OCI-LY1 (cell line): ENCODE measurements at regions not wholly inside any gene's neighbourhood (a gene's known extent, or its start where the extent isn't known, plus 50 kb on each side); places are given as distances from the start of the nearest gene placed in this dataset.

Experiments used
- H2AFZ ChIP-seq: fragments of 200-600 bp; sonication (generic), shearing (Covaris generic); 2 replicates; pipeline ENCODE4 v1.6.0; 2014; ENCODE audit warnings: antibody characterized with exemption, mild to moderate bottlenecking, low read length
- H3F3A ChIP-seq: fragments of 200-600 bp; sonication (generic), shearing (Covaris generic); 2 replicates; pipeline ENCODE4 v1.6.0; 2014; ENCODE audit warnings: mild to moderate bottlenecking, antibody characterized with exemption, low read length, moderate library complexity; ENCODE audit not compliant: insufficient read depth
- H3K27ac ChIP-seq: fragments of 200-600 bp; sonication (generic); 2 replicates; pipeline ENCODE4 v1.5.1; 2014; ENCODE audit warnings: low read length, mixed run types, mild to moderate bottlenecking, low read depth; ENCODE audit not compliant: poor library complexity, severe bottlenecking
- H3K27me3 ChIP-seq: fragments of 200-600 bp; sonication (generic); 2 replicates; pipeline ENCODE4 v1.6.0; 2014; ENCODE audit warnings: antibody characterized with exemption, mild to moderate bottlenecking, low read length, moderate library complexity; ENCODE audit not compliant: insufficient read depth
- H3K36me3 ChIP-seq: fragments of 200-600 bp; sonication (generic); 2 replicates; pipeline ENCODE4 v1.6.1; 2014; ENCODE audit warnings: mild to moderate bottlenecking, antibody characterized with exemption, low read length, moderate library complexity, mixed read lengths; ENCODE audit not compliant: insufficient read depth
- H3K4me1 ChIP-seq: fragments of 200-600 bp; sonication (generic); 2 replicates; pipeline ENCODE4 v1.5.1; 2014; ENCODE audit warnings: mild to moderate bottlenecking, low read length, moderate library complexity; ENCODE audit not compliant: insufficient read depth, severe bottlenecking
- H3K4me2 ChIP-seq: fragments of 200-600 bp; sonication (generic), shearing (Covaris generic); 2 replicates; pipeline ENCODE4 v1.6.1; 2014; ENCODE audit warnings: low read length
- H3K4me3 ChIP-seq: fragments of 200-600 bp; sonication (generic); 2 replicates; pipeline ENCODE4 v1.5.1; 2014; ENCODE audit warnings: low read length, low read depth, mild to moderate bottlenecking, mixed read lengths; ENCODE audit not compliant: poor library complexity, severe bottlenecking
- H3K79me2 ChIP-seq: fragments of 200-600 bp; shearing (Covaris generic); 2 replicates; pipeline ENCODE4 v1.6.1; 2016; ENCODE audit warnings: mixed run types, low read length, mixed read lengths; ENCODE audit not compliant: insufficient read depth
- H3K9ac ChIP-seq: fragments of 200-600 bp; sonication (generic), shearing (Covaris generic); 2 replicates; pipeline ENCODE4 v1.6.1; 2014; ENCODE audit warnings: mild to moderate bottlenecking, low read length, mixed read lengths
- H3K9me2 ChIP-seq: fragments of 200-600 bp; sonication (generic), shearing (Covaris generic); 2 replicates; pipeline ENCODE4 v1.6.1; 2014; ENCODE audit warnings: low read depth, mild to moderate bottlenecking, low read length, mixed read lengths
- H3K9me3 ChIP-seq: fragments of 200-600 bp; shearing (Covaris generic); 2 replicates; pipeline ENCODE4 v1.6.1; 2014; ENCODE audit warnings: low read length, mixed read lengths
- H4K20me1 ChIP-seq: fragments of 200-600 bp; sonication (generic), shearing (Covaris generic); 2 replicates; pipeline ENCODE4 v1.6.0; 2016; ENCODE audit warnings: mild to moderate bottlenecking, low read length; ENCODE audit not compliant: insufficient read depth
- EZH2 ChIP-seq: fragments of 200-600 bp; sonication (generic), shearing (Covaris generic); IDR thresholded peaks from 2 replicates; pipeline ENCODE4 v1.8.0; 2017; ENCODE audit warnings: borderline replicate concordance, mixed run types, mild to moderate bottlenecking, antibody characterized with exemption, low read length, moderate library complexity, mixed read lengths
- TF ChIP-seq, protein P1 (sequence below): fragments of 200-600 bp; sonication (generic), shearing (Covaris generic); IDR thresholded peaks from 2 replicates; pipeline ENCODE4 v1.5.1; 2017; ENCODE audit warnings: mild to moderate bottlenecking, antibody characterized with exemption, low read length, moderate library complexity, mixed read lengths

DNA sequence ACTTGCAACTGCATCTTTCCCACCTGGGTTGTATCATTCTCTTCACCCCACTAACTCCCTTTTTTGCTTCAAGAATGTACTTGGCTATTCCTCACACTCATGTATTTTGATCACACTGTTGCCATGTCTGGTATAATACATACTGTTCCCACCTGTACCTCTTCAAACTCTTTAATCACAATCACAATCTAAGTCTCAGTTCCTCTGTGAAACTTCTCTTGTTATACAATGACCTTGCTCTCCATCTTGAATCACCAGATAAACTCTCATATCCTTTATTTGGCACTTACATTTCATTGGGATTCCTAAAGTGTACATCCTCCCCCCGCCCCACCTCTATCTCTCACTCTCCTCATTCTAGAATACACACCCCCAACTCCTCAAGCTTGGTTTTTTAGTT, 516.0 kb upstream of the CHORDC1 start:
- Histone ChIP-seq H3K27ac (no peak overlapping the region), H3K79me2 (no peaks in the 10 kb centered on the region), H4K20me1 (no peaks in the 10 kb centered on the region), H3K4me3 (no peak overlapping the region), H3F3A (no peaks in the 10 kb centered on the region), H3K27me3 (no peaks in the 10 kb centered on the region), H3K9me2 (no peaks in the 10 kb centered on the region), H3K9ac (no peak overlapping the region), H3K4me2 (no peak overlapping the region), H3K4me1 (no peaks in the 10 kb centered on the region), H2AFZ (no peak overlapping the region), H3K36me3 (no peaks in the 10 kb centered on the region), H3K9me3 (no peaks in the 10 kb centered on the region)
- no peak for TF ChIP-seq EZH2
- TF ChIP-seq, protein P1, sequence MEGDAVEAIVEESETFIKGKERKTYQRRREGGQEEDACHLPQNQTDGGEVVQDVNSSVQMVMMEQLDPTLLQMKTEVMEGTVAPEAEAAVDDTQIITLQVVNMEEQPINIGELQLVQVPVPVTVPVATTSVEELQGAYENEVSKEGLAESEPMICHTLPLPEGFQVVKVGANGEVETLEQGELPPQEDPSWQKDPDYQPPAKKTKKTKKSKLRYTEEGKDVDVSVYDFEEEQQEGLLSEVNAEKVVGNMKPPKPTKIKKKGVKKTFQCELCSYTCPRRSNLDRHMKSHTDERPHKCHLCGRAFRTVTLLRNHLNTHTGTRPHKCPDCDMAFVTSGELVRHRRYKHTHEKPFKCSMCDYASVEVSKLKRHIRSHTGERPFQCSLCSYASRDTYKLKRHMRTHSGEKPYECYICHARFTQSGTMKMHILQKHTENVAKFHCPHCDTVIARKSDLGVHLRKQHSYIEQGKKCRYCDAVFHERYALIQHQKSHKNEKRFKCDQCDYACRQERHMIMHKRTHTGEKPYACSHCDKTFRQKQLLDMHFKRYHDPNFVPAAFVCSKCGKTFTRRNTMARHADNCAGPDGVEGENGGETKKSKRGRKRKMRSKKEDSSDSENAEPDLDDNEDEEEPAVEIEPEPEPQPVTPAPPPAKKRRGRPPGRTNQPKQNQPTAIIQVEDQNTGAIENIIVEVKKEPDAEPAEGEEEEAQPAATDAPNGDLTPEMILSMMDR: no peak

DNA sequence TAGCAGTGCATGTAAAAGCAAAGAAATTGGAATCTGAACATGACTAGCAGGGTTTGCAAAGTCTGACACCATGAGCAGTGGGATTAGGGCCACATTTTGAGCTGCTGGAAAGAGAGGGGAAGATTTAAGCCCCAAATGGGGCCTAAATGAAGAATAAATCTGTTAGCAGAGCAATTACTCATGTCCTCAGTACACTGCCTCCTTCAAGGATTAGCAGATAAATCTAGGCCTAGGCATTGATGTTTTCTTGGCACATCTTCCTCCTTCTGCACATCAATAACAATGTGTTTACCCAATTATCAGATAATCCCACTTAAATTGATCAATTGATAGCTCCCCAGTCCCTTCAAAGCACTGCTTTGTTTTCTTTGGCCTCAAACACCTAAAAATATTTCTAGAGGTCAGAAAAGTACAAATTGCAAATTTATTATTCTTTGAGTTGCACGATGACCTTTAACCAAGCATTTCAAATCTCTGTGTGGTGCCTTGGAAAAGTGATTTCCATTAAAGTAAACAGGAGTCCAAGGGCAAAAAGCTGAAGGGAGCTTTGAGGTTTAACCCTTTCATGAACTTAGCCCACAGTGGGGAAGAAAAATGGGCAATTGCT, 514.7 kb upstream of the CHORDC1 start:
- H3K79me2 ChIP-seq: no peaks in the 10 kb centered on the region
- no peaks in the 10 kb centered on the region for H3K27me3 ChIP-seq
- no peaks in the 10 kb centered on the region for H3K36me3 ChIP-seq
- H3K4me2 ChIP-seq: no peak overlapping the region
- H4K20me1 ChIP-seq: no peaks in the 10 kb centered on the region
- no peak overlapping the region for H3K9ac ChIP-seq
- no peak overlapping the region for H2AFZ ChIP-seq
- no peak overlapping the region for H3K4me3 ChIP-seq
- H3K9me3 ChIP-seq: no peaks in the 10 kb centered on the region
- H3K9me2 ChIP-seq: no peaks in the 10 kb centered on the region
- no peaks in the 10 kb centered on the region for H3F3A ChIP-seq
- H3K4me1 ChIP-seq: no peaks in the 10 kb centered on the region
- TF ChIP-seq, protein P1: no peak
- no peak for TF ChIP-seq EZH2
- no peak overlapping the region for H3K27ac ChIP-seq

DNA sequence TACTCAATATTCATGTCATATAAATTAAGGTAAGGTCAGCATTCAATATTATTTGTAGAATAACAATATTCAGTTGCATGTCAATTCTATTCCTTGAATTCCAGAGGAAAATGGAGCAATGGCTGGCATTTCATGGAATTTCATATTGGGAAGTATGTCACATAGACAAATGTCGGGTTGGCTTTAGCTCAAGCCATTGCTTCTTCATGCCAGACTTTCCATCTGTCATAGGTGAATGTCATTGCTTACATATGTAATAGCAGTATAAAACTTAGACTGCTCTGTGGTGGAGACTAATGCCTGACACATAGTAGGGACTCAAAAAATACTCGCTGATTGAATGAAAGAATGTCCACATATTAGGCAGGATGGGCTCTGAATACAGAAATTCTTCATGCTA, 509.6 kb upstream of the CHORDC1 start:
- H3K4me2 ChIP-seq: no peak overlapping the region
- H3F3A ChIP-seq: no peaks in the 10 kb centered on the region
- H3K9me2 ChIP-seq: no peaks in the 10 kb centered on the region
- H3K27ac ChIP-seq: no peak overlapping the region
- no peak overlapping the region for H3K9ac ChIP-seq
- no peaks in the 10 kb centered on the region for H3K4me1 ChIP-seq
- no peaks in the 10 kb centered on the region for H4K20me1 ChIP-seq
- H3K27me3 ChIP-seq: no peaks in the 10 kb centered on the region
- no peaks in the 10 kb centered on the region for H3K79me2 ChIP-seq
- H2AFZ ChIP-seq: no peak overlapping the region
- TF ChIP-seq EZH2: no peak
- TF ChIP-seq, protein P1: no peak
- no peak overlapping the region for H3K4me3 ChIP-seq
- H3K36me3 ChIP-seq: no peaks in the 10 kb centered on the region
- H3K9me3 ChIP-seq: no peaks in the 10 kb centered on the region
